NOMO-1 treated with DMSO at 0.1 percent for 48 hours (cell line): ENCODE measurements at regions not wholly inside any gene's neighbourhood (a gene's known extent, or its start where the extent isn't known, plus 50 kb on each side); places are given as distances from the start of the nearest gene placed in this dataset.
"Not testable (repeated sequence)": the region's sequence is repeated elsewhere in the genome, so short reads cannot be mapped to it uniquely, and the experiment has no call there.

ENCODE experiments used
- DNase-seq: peaks from one replicate; lab custom pipeline; 2025; ENCODE audit not compliant: unreplicated experiment; lab: John Stamatoyannopoulos, UW

GRCh38 chr3:87503900-87504498, 227.6 kb upstream of the POU1F1 start:
- peak; percentile 33 for DNase-seq

DNA sequence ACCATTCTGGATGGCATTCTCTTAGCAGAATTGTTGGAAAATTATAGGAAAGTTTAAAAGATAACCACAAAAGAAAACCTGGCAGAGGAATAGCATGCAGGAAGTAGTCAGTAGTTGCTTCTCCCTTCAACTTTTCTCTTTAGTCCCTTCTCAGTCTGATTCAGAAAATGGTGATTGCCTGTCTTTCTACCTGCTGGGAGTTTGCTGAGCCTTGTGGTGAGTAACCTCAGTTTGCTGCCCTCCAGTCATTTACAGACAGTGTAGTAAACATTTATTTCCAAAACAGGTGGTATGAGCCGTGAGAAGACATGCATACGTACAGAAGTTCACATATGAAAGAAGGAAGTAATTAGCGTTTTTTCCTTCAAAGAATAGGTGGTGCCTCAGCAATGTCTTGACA, 224.7 kb upstream of the POU1F1 start:
- no peak for DNase-seq

GRCh38 chr3:87498358-87499080, 222.1 kb upstream of the POU1F1 start:
- DNase-seq, result no peak

GRCh38 chr3:87495938-87496337, 219.6 kb upstream of the POU1F1 start:
- no peak for DNase-seq

DNA sequence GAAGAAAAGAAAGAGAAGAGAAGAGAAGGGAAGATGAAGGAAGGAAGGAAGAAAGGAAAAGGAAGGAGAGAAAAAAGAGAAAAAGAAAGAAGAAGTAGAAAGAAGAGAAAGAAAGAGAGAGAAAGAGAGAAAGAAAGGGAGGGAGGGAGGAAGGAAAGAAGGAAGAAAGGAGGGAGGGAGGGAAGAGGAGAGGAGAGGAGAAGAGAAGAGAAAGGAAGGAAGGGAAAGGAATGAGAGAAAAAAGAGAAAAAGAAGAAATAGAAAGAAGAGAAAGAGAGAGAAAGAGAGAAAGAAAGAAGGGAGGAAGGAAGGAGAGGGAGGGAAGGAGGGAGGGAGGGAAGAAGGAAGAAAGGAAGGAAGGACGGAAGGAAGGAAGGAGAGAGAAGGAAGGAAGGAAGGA, 217.9 kb upstream of the POU1F1 start:
- no peak for DNase-seq

DNA sequence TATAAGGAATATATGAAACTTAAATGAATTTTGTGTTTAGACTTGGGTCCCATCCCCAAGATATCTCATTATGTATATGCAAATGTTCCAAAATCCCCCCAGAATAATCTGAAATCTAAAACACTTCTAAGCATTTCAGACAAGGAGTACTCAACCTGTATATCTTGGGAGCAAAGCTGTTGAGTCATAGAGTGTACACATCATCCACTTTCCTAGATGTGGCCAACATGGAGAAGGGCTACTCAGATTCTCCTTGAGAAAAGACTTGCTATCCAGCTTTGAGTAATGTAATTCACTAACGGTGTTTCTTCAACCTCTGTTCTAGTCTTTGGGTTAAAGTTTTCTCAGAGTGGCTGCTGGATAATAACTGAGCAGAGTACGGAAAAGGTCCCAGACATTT, 215.5 kb upstream of the POU1F1 start:
- DNase-seq, result no peak

- no peak for DNase-seq
These were observed 213.5 kb upstream of the POU1F1 start for GRCh38 chr3:87489892-87490291.

GRCh38 chr3:87488765-87489164, 212.4 kb upstream of the POU1F1 start:
- DNase-seq, result no peak

- DNase-seq, result not testable (repeated sequence)
These were observed 210.3 kb upstream of the POU1F1 start for GRCh38 chr3:87486635-87487034.

DNA sequence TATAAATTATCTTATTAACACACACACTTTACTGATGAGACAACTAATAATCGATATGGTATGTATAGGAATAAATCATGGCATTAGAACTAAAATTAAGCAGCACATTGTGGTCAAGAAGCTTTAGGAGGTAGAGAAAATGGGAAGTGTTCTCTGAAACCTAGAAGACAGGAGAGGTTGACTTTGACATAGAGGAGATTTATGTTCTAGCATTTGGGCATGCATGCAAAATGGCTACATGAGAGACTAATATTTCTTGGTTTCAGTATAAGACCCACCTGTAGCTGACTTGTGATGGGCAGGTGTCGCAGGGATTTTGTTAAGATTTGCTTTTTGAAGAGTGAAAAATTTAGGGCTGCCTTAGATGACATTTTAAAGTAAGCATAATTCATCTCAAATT, 209.7 kb upstream of the POU1F1 start:
- no peak for DNase-seq

- no peak for DNase-seq
These were observed 202.3 kb upstream of the POU1F1 start for GRCh38 chr3:87478716-87479115.

DNA sequence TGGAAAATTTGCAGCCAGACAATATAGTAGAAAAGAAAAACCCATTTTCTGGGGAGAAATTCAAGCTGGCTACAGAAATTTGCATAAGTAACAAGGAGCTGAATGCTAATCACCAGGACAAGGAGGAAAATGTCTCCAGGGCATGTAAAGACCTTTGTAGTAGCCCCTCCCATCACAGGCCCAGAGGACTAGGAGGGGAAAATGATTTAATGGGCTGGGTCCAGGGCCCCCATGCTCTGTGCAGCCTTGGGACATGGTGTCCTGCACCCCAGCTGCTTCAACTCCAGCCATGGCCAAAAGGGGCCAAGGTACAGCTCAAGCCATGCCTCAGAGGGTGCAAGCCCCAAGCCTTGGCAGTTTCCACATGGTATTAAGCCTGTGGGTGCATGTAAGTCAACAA, 197.6 kb upstream of the POU1F1 start:
- no peak for DNase-seq

DNA sequence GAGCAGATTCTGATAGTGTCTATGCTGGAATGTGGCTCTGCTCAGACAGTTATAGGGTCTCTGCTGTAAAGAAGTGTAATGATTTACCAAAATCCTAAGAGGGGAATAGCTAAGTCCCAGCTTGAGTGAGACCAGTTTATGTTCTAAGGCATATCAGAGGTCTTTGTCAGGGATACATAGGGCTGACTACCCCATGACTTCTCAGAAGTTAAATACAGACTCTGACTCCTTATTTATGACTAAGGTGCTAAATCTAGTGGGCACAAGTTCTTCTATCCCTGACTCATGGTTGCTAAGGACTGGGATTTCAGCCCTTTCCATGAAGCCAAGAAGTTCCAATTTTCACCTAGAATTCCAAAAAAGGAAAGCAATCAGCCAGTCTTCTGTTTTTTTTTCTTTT, 192.6 kb upstream of the POU1F1 start:
- DNase-seq, result no peak

DNA sequence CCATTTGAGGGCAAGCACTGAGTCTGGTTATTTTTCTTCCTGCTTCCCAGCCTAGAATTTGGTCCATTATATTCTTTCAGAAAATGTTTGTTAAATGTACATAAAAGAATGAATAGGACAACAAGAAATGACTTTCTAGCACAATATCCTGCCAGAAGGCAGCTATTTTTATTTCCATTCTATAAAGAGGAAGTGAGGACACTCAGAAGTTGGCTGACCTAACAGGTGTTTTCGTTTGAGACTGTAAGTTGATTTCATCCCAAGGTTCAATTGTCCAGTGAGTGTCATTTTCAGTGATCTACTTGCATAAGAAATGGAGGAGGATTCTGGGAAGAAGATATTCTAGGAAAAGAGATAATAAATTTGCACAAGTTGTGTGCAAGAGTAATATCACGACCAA, 191.9 kb upstream of the POU1F1 start:
- peak; percentile 2 for DNase-seq

DNA sequence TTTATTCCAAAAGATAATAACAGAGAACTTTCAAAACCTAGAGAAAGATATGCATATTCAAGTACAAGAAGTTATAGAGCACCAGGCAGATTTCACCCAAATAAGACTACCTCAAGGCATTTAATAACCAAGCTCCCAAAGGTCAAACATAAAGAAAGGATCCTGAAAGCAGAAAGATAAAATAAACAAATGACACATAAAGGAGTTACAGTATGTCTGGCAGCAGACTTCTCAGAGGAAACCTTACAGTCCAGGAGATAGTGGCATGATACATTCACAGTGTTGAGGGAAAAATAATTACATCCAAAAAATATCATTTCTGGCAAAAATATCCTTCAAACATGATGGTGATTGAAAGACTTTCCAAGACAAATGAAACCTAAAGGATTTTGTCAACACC, 185.8 kb upstream of the POU1F1 start:
- no peak for DNase-seq

GRCh38 chr3:87461443-87461842, 185.1 kb upstream of the POU1F1 start:
- no peak for DNase-seq

GRCh38 chr3:87461036-87461435, 184.7 kb upstream of the POU1F1 start:
- DNase-seq, result no peak

- no peak for DNase-seq
These were observed 172.2 kb upstream of the POU1F1 start for GRCh38 chr3:87448558-87448957.

DNA sequence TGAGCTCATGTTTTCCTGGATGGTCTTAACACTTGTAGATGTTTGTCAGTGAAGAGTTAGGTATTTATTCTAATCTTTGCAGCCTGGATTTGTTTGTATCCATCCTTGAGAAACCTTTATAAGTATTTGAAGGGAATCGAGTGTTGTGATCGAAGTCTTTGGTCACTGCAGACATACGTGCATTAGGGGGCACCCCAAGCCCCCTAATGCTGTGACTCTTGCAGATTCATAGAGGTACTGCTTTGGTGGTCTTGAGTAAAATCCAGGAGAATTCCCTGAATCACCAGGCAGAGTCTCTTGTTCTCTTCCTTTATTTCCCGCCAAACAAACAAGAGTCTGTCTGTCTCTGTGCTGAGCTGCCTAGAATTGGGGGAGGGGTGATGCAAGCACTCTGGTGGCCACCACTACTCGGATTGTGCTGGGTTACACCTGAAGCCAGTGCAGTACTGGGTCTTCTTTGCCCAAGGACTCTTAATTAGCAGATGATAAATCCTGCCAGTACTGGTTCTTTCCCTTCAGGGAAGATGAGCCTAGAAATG, 170.5 kb upstream of the POU1F1 start:
- no peak for DNase-seq

DNA sequence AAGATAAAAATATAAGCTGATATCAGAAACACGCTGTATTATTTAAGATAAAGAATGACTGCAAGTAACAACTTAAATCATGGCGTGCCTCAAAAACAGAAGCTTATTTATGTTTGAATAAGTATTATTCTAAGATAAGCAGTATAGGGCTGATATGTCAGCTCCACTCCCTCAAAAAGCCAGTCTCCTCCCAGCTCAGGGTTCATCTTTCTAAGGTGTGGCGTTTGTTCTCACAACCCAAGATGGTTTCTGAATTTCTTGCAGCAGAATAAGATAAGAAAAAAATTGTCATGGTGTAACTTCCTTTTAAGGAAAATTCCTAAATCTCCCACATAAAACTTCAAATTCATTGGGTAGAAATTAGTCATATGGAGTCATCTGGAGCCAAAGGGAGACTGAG, 166.1 kb upstream of the POU1F1 start:
- DNase-seq, result no peak

DNA sequence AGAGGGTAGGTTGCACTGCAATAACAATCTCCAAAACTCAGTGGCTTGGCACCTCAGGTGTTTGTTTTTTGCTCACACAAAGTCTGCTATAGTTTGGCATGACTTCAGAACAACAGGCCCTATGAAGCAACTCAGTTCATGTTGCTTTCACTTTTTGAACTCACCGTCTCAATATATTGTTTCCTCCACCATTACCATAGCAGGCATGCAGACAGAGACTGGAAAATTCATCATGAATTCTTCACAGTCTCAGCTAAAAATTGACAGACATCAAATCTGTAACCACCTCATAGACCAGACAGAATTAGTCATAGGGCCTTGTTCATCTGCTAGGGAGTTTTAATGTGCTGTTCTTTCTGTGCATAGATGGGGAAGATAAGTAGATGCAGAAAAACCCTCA, 161.4 kb upstream of the POU1F1 start:
- DNase-seq, result no peak

- no peak for DNase-seq
These were observed 160.6 kb upstream of the POU1F1 start for GRCh38 chr3:87436781-87437543.
